Natural killer cell (primary cell): ENCODE measurements at regions not wholly inside any gene's neighbourhood (a gene's known extent, or its start where the extent isn't known, plus 50 kb on each side); places are given as distances from the start of the nearest gene placed in this dataset.

Experiments used
- ATAC-seq, 3 donors: fragments of 150-1000 bp in 2 of 3; fragments of 200-7000 bp in 1 of 3; cut with Tn5 transposase; 1 replicate in 1 of 3; 2 replicates in 2 of 3; pipeline ENCODE4 v1.10.0; 2021; ENCODE audit warnings: mild to moderate bottlenecking in 2 of 3, moderate library complexity in 2 of 3
- DNase-seq, 2 donors: peaks; one replicate each; pipeline versions ENCODE4 v3.0.0 to v3.0.0-alpha.2; 2013 to 2021; ENCODE audit warnings: mixed read lengths in 1 of 2
- H3K27ac ChIP-seq: one replicate; pipeline ENCODE4 v1.5.1; 2013; ENCODE audit warnings: mild to moderate bottlenecking, low read length
- H3K27me3 ChIP-seq: one replicate; pipeline ENCODE4 v1.6.1; 2013; ENCODE audit warnings: low read length; ENCODE audit not compliant: control insufficient read depth, insufficient read depth
- H3K36me3 ChIP-seq: one replicate; pipeline ENCODE4 v1.6.1; 2013; ENCODE audit warnings: low read length; ENCODE audit not compliant: control insufficient read depth, insufficient read depth
- H3K4me1 ChIP-seq: one replicate; pipeline ENCODE4 v1.6.1; 2013; ENCODE audit warnings: low read length; ENCODE audit not compliant: control insufficient read depth, insufficient read depth
- H3K4me3 ChIP-seq: one replicate; pipeline ENCODE4 v1.5.1; 2013; ENCODE audit warnings: low read length
- H3K9me3 ChIP-seq: one replicate; pipeline ENCODE4 v1.6.1; 2013; ENCODE audit warnings: low read length; ENCODE audit not compliant: control insufficient read depth, insufficient read depth
- H3K27ac Mint-ChIP-seq, 2 donors: one replicate each; pipeline ENCODE4 v1.8.0; 2022; ENCODE audit warnings: mild to moderate bottlenecking in 2 of 2, mixed read lengths in 2 of 2, moderate library complexity in 1 of 2
- H3K27me3 Mint-ChIP-seq, 2 donors: one replicate each; pipeline ENCODE4 v1.8.0; 2022; ENCODE audit warnings: low read depth in 2 of 2, mixed read lengths in 2 of 2
- H3K36me3 Mint-ChIP-seq: one replicate; pipeline ENCODE4 v1.8.0; 2022; ENCODE audit warnings: mixed read lengths
- H3K4me1 Mint-ChIP-seq, 2 donors: one replicate each; pipeline ENCODE4 v1.8.0; 2022; ENCODE audit warnings: mixed read lengths in 2 of 2
- H3K4me3 Mint-ChIP-seq: one replicate; pipeline ENCODE4 v1.8.0; 2022; ENCODE audit warnings: mild to moderate bottlenecking, moderate library complexity, mixed read lengths
- H3K9me3 Mint-ChIP-seq, 2 donors: one replicate each; pipeline ENCODE4 v1.8.0; 2022; ENCODE audit warnings: mixed read lengths in 2 of 2
- CTCF ChIP-seq: fragments of 200-600 bp; IDR thresholded peaks from one replicate; pipeline ENCODE4 v1.8.0; 2022; ENCODE audit warnings: antibody characterized with exemption
- WGBS: methylation state at CpG from one replicate; pipeline ENCODE4 v1.1.7; 2013; ENCODE audit warnings: missing lambda C conversion rate; ENCODE audit not compliant: insufficient coverage; 5-methylcytosine and 5-hydroxymethylcytosine counted together
- intact Hi-C: fragments of 100-400 bp; cut with micrococcal nuclease; formaldehyde crosslinking; loops from one replicate; pipeline ENCODE4 v1.14.2; 2022

GRCh38 chr4:138087066-138087719 lies 155.0 kb downstream of the SLC7A11 start:
- H3K36me3 ChIP-seq, result no peaks in the 10 kb centered on the region
- Mint-ChIP-seq H3K27me3 (no peaks in the 10 kb centered on the region), H3K4me3 (no peak overlapping the region), H3K27ac (no peak overlapping the region), H3K4me1 (no peaks in the 10 kb centered on the region), H3K9me3 (peaks cover 0 to 5% of the 10 kb centered on the region in 2 donors), H3K36me3 (no peaks in the 10 kb centered on the region)
- no peak overlapping the region for H3K4me3 ChIP-seq
- H3K27me3 ChIP-seq, result no peaks in the 10 kb centered on the region
- no peak for TF ChIP-seq CTCF
- DNase-seq (no peak), ATAC-seq (no peak)
- WGBS, result 87% methylated on average over 3 of the region's 4 CpGs
- H3K27ac ChIP-seq, result no peak overlapping the region
- intact Hi-C loops, result no loop called here
- H3K9me3 ChIP-seq, result no peaks in the 10 kb centered on the region
- H3K4me1 ChIP-seq, result no peaks in the 10 kb centered on the region

GRCh38 chr4:138086611-138087041 lies 155.5 kb downstream of the SLC7A11 start:
- H3K4me3 ChIP-seq, result no peak overlapping the region
- H3K27me3 ChIP-seq, result no peaks in the 10 kb centered on the region
- H3K4me1 ChIP-seq, result no peaks in the 10 kb centered on the region
- H3K27me3 Mint-ChIP-seq, result no peaks in the 10 kb centered on the region
- no peak for DNase-seq
- peaks cover 0 to 5% of the 10 kb centered on the region in 2 donors for H3K9me3 Mint-ChIP-seq
- no peaks in the 10 kb centered on the region for H3K36me3 ChIP-seq
- H3K4me1 Mint-ChIP-seq, result no peaks in the 10 kb centered on the region
- no peak overlapping the region for H3K27ac Mint-ChIP-seq
- H3K4me3 Mint-ChIP-seq, result no peak overlapping the region
- no peak for TF ChIP-seq CTCF
- H3K27ac ChIP-seq, result no peak overlapping the region
- no peak for ATAC-seq
- H3K36me3 Mint-ChIP-seq, result no peaks in the 10 kb centered on the region
- no CpG with 5 or more reads among the region's 1 CpG for WGBS
- intact Hi-C loops, result no loop called here
- H3K9me3 ChIP-seq, result no peaks in the 10 kb centered on the region

- Histone ChIP-seq H3K27ac (no peak overlapping the region), H3K36me3 (no peaks in the 10 kb centered on the region), H3K4me3 (no peak overlapping the region), H3K27me3 (no peaks in the 10 kb centered on the region), H3K4me1 (no peaks in the 10 kb centered on the region), H3K9me3 (no peaks in the 10 kb centered on the region)
- no peak for TF ChIP-seq CTCF
- peaks cover 0 to 2% of the 10 kb centered on the region in 2 donors for H3K9me3 Mint-ChIP-seq
- 79% methylated on average over 4 of the region's 5 CpGs for WGBS
- H3K4me3 Mint-ChIP-seq, result no peak overlapping the region
- ATAC-seq (no peak), DNase-seq (no peak)
- no peaks in the 10 kb centered on the region for H3K4me1 Mint-ChIP-seq
- intact Hi-C loops, result no loop called here
- no peak overlapping the region for H3K27ac Mint-ChIP-seq
- no peaks in the 10 kb centered on the region for H3K36me3 Mint-ChIP-seq
- no peaks in the 10 kb centered on the region for H3K27me3 Mint-ChIP-seq
These were observed 156.3 kb downstream of the SLC7A11 start for GRCh38 chr4:138085736-138086305.
